HS-27A (cell line): ENCODE measurements at regions not wholly inside any gene's neighbourhood (a gene's known extent, or its start where the extent isn't known, plus 50 kb on each side); places are given as distances from the start of the nearest gene placed in this dataset.

Experiments used
- DNase-seq: peaks from one replicate; pipeline ENCODE4 v3.0.0-alpha.2; 2012; ENCODE audit warnings: low read depth, missing footprints

DNA sequence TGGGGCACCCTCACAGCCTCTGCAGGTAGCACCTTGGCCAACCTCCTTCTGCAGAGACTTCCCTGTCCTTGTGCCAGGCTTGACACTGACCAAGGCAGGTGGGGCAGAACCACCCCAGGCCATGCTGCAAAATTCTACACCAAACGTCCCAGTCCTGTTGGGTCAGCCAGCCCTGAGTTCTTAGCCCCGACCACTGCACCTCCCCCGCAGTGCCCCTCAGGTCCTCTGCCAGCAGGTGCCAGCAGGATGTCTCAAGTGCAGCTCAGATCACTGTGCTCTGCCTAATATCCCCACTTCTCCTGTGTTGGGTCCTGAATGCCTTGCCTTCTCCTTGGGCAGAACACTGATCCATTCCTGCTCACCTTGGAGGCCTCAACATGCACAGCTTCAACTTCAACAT, 999.7 kb downstream of the TBC1D22A start:
- no peak for DNase-seq

DNA sequence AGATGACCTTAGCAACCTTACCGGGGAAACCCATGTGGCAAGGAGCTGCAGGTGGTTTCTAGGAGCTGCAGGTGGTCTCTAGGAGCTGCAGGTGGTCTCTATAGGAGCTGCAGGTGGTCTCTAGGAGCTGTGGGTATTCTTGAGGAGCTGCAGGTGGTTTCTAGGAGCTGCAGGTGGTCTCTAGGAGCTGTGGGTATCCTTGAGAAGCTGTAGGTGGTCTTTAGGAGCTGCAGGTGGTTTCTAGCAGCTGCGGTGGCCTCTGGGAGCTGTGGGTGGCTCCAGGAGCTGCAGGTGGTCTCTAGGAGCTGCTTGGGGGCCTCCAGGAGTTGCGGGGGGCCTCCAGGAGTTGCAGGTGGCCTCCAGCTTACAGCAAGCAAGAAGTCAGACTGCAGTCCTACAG, 997.5 kb downstream of the TBC1D22A start:
- no peak for DNase-seq

DNA sequence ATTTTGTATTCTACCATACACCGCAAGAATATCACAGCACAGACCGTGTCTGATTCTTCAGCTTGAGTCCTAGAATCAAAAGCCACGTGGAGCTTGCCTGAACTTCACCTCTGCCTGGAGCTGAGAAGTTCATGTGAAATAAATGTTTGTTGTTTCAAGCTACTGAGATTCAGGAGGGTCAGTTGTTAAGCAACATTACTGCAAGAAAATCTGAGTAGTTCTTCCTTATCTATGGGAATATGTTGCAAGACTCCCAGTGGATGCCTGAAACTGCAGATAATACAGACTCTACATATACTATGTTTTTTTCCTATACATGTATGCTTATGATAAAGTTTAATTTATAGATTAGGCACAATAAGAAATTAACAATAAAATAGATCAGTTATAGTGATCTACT, 995.3 kb downstream of the TBC1D22A start:
- DNase-seq: no peak

DNA sequence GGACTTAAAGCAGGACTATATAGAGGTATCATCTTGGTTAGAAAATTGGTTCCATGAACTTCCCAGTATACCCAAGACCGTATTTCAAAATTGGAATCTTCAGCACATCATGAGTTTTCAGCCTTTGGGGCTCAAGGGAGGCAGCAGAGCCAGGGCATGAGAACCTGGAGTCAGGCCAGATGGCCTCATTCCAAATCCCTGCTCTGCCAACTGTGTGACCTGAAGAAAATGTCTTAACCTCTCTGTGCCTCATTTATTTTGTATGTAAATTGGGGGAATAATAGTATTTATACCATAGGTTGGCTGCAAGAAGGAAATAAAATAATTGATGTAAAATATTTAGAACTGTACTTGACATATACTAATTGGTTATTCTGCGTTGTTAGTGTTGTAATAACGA, 987.6 kb downstream of the TBC1D22A start:
- no peak for DNase-seq

DNA sequence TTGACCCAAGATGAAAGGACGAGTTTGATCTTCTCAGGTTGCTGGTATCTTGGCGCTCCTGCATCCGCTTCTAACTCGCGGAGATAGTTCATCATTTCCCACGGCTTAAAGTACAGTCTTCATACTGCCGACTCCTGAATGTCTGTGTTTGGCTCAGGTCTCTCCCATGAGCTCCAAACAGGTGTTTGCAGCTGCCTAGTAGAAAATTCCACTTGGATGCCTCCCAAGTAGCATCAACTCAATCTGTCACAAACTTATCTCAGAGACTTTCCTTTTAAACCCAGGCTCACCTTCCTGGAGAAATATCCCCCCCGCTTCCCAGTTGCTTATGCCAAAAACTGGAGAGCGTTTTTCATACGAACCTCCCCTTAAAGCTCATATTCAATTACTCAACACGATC, 986.5 kb downstream of the TBC1D22A start:
- no peak for DNase-seq

DNA sequence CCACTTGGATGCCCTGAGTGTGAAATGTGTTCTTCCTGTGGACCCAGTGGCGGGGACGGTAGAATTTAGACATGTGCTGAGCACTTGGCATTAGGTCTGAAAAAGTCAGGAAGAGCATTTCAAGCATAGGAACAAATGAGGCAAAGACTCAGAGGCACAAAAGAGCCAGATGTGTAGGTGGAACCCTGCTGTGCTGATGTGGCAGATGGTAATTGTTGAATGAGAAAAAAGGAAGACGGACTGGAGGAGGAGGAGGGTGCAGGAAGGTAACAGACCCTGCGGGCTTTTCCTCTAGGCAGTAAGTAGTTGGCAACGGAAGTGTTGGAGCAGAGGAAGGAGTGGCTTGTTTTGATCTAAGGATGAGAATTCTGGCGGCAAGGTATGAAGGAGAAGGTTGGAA, 985.8 kb downstream of the TBC1D22A start:
- DNase-seq: no peak

DNA sequence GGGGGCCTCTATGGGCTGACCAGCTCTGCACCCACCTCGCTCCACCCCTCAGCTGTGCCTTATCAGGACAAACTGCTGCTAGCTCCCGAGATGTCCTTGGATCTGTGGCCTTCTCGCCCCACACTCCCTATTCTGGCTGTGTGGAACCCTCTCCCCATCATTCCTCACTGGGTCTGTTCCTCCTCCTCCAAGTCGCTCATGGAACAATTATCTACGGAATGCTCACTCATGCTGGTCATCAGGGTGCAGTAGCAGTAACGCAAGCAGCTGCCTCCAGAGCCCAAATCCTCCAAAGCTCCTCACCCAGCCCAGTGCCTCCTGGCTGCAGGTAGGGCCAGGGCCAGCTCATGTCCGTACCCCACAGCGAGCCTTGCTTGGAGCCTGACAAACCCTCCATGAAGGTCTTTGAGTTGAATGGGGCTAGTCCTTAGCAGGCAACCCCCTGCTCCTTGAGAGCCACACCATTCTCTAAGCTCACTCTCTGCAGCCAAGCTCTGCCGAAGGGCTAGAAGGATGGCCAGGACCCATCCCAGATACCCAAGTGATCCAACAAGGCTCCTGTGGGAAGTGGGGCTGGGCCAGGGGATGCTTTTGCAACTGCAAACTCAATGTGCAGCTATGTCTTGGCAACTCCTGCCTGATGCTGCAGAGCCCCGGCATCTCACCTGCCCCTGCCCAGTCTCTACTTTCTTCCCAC, 977.8 kb downstream of the TBC1D22A start:
- DNase-seq: no peak

DNA sequence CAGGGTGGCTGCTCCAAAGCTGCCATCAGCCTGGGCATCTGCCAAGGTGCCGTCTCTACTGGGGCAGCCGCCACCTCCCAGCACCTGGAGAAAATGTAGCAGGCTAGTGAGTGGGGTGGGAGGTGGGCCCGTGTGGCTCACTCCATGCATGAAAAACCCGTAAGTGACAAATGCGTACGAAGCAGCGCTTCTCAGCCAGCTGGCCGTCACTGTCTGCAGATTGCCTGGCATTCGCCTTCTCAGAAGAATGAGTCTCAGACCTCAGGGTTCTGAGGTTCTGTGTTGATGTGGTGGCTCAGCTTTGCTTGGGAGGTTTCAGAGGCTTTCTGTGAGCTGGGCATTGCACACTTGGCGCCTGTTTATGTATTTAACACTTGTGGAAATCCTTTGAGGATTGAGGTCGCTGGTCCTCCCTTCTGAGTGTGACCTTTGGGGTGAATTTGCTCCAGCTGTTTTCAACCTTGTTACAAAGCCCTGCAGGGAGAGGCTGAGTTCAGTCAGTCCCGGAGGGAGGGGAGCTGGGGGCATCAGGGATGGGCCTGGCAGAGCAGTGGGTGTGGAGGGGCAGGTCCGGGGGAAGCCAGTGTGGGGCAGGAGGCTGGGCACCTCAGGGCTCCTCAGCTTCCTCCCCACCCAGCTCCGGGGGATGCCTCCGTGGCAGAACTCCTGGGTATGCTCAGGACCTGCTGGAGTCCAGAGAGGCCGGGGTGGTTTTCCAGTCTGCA, 977.0 kb downstream of the TBC1D22A start:
- no peak for DNase-seq

DNA sequence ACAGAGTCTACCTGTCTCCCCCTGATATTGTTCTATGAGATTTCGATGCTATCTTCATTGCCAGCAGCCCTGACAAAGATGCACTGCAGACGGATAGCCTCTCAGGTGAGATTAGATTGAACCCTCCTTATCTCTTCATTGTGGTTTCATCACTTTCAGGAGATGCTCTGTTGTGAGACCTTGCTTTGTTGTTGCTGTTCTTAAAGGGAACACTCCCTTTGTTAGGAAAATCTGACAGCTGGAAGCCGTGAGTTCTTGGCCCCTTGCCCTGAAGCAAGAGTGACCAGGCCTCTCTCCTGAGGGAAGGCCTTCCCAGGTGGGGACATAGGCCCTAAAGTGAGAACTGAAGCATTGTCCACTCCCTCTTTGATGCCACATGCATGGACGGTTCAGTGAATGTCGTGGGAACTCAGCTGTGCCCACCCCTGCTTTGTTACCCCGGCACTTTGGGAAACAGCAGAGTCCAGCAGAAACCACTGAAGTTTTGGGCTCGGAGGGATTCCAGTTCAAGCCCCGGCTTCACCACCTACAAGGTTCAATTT, 976.1 kb downstream of the TBC1D22A start:
- DNase-seq: no peak

DNA sequence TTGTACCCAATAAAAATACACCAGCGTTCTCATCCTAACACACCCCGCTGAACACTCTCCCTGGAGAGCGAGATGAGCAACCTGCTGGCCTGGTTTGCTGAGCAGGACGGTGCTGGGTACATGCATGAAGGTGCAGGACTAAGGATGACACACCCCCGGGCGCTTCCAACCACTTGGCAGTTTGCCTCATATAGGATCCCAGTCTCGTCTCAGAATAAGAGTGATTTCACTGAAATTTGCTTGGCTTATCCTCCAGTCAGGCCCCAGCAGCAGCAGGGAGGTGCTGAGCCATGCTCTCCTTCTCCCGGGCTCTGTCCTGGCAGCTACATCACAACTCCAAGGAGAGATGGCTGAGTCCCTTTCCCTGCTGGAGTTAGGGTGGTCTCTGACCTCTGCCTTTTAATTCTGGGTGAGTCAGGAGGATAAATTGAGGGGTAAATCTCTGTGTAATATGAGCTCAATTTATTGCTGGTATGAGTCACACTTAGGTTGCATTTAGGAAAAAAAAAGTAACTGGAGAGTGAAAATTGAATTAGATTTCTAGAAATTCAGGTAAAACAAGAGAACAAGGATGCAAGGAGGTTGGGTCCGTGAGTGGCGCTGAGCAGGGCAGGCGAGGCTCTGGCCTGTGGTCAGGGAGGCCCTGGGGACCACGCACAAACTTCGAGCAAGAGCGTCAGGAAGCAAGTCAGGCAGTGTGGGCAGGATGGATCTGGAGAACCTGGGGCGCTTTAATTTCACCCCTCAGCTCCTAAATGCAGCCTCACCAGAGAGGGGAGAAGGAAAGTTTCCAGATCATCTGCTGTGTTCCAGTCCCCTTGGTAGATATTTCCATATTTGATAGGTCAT, 974.0 kb downstream of the TBC1D22A start:
- no peak for DNase-seq

DNA sequence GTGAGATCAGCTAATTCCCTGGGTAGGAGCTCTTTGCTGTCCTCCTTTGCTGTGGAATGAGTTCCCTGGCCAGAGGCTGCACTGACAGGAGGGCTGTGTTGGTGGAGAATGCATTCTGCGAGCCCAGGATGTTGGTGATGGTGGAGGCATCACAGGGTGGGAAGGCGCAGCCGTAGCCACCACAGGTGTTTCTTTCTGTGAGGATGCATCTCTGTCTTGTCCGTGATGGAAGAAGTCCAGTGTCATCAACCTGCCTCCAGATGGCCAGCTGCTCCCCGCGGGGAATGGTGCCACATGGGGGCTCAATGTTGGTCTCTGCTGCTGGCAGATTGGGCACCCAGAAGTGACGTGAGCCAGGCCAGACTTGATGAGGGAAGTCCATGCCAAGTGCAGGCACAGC, 972.1 kb downstream of the TBC1D22A start:
- no peak for DNase-seq

DNA sequence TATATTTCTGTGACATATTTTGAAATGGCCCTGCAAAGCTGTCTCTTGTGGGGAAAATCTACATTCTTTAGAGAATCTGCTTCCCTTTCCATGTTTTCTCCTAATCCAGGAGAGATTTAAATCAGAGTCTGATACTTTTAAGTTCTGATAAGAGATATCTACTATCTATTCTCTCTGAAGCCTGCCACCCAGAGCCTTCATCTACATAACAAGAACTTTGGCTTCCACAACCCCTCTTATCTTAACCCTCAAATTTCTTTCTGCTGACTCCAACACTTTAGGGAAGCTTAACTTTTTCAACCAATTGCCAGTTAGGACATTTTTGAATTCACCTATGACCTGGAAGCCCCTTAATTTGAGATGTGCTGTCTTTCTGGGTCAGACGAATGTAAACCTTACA, 965.2 kb downstream of the TBC1D22A start:
- DNase-seq: no peak

DNA sequence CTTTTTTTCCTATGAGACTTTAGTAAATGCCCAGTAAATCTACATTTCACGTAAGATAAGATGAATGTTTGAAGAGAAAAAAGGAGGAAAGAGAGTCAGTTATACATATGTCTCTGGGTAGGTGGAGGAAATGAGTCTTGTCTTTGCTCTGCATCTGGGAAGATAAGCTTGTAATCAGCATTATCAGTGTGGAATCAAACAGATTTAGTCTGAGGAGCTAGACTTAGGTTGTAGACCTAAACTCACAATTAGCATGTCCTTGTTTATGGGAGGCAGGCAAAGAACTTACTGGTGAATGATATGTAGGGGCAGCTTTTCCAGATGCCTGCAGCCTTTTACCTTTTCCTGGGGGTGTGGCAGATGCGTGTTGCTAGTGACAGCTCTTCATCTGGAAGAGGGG, 962.3 kb downstream of the TBC1D22A start:
- no peak for DNase-seq

DNA sequence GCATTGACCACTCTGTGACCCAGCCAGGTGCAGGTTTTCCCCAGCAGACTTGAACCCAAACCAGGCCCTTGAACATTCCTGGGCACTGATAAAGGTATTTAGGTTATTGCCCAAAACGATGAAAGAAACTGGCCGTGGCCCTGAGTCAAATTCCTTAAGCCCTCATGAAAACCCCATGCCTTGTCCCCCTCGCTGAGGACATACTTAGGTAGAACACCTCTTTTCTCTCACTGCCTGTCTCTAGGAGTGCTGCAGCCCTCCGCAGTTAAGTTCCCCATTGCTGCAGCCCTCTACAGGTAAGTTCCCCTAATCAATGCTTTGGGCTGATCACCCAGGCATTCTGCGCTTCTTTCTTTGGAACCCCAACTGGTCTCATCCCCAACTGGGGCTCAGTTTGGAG, 961.6 kb downstream of the TBC1D22A start:
- no peak for DNase-seq

DNA sequence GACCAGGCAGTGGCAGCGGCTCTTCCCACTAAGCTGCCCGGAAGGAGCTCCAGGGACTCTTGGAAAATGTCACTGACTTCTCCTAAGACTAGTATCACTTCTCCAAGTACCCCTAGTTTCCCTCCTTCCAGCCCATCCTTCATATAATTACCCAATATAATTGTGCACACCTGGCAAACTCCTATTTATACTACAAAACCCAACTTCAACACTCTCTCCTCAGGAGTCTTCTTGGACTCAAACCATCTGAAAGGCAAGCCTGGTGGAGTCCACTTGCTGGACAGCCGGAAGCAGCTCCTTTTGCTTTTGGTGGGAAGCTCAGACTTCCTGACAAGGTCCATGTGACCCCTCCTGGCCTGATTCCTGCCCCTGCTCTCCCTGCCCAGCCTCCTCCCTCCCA, 955.9 kb downstream of the TBC1D22A start:
- no peak for DNase-seq

DNA sequence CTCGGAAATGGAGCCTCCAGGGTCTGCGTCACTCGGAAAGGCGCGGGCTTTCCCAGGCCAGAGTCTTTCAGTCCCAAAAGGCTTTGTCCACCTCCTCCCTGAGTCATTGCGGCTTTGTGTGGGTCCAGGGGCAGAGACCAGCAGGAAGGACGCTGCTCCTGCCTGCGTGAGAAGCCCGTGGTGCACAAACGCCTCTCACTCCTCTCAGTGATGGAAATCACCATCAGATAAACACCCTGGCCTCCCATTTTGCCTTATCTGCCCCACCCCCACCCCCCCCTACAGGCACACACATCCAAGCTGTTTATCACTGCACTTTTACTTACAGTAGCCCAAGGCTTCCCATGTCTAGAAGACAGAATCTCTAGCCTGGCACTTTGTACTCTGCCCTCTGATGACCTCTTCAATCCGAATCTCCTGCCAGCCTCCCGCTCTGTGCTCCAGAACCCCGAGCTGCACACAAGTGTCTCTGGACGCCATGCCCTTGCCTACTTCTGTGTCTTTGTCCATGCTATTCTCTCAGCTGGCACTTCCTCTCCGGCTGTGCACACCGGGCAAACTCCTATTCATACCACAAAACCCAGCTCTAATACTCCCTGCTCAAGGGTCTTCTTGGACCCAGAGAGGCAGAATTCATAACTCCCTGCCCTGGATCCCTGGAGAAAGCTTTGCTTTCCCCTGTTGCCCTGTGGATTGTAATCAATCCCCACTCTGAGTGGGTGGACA, 954.6 kb downstream of the TBC1D22A start:
- no peak for DNase-seq

DNA sequence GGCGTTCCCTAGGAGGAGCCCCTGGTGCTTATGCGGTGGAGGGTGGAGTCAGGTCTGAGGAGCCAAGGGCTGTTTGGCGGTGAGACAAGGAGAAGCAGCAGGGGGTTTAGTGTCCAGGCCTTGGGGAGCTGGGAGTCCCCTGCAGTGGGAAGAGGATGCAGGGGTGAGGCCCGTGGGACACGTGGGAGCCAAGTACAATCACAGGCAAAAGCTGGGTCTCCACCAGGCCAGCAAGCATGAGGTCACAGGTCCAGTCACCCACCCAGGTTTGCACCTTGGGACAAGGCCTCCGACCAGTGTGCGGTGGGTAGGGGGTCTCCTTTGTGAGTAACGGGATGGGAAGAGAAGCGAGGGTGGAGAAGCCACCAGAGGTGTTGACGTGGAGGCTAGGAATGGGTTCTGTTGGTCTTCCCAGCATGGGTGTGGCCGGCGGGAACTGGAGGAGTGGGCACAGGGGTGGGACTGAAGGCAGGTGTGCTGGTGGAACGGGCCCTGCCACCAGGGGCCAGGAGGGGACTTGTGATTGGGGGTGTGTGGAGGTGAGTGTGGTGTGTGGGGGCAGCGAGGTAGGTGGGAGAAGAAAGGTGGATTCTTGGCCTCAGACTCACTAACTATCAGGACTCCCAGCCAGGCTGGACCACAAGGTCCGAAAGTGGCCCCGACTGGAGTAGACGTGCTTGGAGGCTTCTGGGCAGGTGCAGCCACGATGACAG, 953.6 kb downstream of the TBC1D22A start:
- no peak for DNase-seq

DNA sequence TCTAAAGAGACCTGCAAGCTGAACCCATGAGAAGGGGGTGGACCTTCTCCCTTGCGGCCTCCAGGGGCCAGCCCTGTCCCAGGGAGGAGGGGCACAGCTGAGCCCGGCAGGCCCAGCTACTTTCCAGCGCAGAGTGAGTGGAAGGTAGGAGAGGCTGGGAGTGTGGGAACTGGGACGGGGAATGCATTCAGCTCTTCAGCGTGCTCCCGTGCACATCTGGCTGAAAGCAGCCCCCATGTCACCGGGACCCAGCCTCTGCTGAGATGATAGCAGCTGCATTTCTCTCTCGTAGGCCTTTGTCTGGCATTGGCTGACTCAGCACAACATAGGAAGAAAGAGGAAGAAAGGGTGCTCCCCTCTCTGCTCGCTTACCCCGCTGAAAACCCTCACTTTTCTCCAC, 951.5 kb downstream of the TBC1D22A start:
- DNase-seq: no peak

DNA sequence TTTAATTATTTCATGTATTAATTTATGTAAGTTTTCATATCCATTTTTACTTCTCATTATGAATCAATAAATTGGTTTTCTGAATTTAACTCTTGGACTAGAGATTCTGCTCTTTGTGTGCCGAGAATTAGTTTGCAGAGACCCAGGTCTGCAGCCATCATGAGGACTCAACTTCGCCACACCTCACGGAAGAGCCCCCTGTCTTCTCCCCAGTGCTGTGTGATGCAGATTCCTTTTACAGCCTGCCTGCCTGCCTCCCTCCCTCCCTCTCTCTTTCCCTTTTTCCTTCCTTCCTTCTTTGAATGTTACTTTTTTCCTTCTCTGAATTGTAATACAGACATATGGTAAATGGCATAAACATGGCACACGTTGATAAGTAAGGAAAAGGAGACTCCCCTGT, 947.7 kb downstream of the TBC1D22A start:
- no peak for DNase-seq

DNA sequence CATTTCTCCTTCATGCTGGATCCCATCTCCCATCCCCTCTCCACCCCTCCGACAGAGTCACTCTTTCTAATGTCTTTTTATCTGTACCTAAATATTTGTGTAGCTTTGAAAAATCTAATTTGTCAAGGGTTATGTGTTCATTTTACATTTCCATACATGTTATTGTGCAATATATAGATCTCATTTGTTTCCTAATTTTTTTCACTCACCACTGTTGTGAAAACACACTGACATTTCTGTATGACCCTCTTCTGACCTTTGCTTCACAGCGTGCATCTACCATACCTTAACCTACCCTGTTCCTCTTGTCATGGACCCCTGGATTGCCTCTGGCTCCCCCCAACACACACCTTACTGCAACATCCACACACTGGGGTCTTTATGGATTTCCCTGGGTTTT, 942.9 kb downstream of the TBC1D22A start:
- DNase-seq: no peak

DNA sequence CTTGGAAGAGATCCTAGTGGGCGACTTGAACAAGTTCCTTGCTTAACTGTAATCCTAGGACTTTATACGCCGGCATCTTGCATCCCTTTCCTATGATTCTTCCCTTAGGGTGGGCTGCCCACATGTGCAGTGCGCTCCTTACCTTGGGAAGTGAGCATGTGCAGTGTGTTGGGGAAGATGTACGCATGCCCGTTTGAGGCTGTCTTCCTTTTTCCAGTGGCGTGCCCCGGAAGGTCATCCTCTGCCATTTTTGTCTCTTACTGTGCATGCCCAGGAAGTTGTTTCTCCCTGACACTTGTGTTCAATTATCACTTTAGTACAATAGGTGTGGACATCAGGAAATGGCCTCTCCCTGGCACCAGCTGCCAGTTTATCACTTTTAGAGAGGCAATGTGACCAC, 936.5 kb downstream of the TBC1D22A start:
- no peak for DNase-seq
